Activated CD8-positive, alpha-beta memory T cell treated with anti-CD3 and anti-CD28 coated beads for 24 hours (primary cell): ENCODE measurements at regions not wholly inside any gene's neighbourhood (a gene's known extent, or its start where the extent isn't known, plus 50 kb on each side); places are given as distances from the start of the nearest gene placed in this dataset.

Experiments
- DNase-seq: peaks from one replicate; pipeline ENCODE4 v3.0.0-alpha.2; 2020

DNA sequence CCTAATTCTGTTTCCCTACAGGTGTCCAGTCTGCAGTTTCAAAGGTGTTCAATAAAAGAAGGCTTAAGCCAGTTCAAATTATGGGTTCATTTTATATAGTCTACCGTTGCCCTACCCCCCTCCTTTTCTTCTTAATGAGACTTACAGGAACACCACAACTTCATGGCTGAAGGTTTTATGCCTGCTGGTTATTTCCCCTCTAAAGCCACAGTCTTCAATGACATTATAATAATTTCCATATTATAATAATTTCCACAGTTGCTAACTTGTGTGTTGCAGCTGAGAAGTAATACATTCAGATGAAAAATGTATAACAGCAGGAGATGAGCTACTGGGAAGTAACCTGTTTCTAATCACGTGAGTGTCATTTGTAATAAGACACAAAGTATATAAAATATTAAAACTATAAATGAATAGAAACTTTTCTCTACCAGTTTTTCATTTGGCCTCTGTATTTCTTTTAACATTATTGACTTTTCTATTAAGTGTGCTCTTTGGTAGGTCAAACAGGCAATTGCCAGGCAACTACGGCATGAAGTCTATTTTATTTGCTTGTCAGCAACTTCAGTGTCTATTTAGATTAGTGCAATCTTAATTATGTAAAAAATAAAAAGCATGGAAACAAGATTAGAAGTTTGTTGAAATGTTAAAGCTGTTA lies 120.5 kb upstream of the HMHB1 start:
- no peak for DNase-seq

GRCh38 chr5:143687604-143688003 lies 124.4 kb upstream of the HMHB1 start:
- DNase-seq = no peak

DNA sequence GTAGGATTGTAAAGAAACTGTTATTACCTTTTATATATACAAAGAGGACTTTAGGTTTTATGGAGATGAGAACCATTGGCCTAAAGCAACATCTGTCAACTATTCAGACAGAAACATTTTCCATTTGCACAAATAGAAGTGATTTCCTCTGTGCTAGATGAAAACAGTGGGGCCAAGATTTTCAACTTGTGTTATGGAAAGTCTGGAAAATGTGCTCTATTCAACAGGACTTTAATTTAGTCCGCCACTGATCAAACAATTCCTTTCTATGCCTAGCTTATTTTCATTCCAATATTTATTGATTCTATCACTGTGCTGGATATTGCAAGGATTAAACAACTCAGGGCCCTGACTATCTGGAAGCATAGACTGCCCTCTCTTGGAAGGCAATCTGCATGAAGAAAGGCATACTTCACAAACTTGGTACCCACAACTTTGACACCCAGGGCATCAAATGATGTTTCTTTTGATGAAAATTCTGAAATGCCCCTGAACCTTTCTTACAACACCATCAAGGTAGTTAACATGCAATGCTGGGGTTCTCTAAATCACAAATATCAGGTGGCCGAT lies 126.6 kb upstream of the HMHB1 start:
- no peak for DNase-seq

DNA sequence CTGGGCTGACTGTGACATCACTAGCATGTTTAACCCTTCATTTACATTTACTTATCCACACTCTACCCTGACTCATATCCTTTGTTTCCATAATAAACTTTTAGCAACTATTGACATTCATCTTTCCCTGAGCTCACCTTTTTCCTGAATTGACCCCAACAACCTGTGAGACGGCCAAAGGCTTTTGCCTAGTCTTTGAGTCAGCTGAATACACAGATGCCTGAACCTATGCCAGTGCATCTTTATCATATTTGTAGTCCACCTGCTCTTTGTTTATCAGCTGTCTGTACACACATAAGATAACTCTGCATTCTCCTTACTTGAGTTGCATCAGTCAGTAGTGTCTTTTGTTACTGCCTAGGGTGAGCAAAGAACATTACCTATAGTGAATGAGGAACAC lies 128.5 kb upstream of the HMHB1 start:
- no peak for DNase-seq

DNA sequence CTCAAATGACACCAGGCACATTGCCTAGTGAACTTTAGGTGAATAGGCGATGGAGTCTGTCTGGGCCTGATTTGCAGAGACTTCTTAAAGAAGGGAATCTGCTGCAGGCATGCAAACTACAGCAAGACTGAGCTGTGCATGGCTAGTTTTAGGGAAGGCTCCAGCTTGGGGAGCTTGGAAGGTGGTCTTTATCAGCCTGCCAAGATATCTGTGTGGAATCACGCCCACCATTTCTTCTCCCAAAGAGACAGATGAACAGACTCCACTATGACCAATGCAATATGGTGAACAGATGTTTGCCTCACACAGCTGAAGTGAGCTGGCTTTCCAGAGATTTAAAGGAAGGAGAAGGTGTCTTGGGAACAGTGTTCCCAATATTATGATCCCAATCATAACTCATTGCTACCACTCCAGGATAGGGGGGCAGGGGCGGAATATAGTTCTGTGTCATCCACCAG lies 129.0 kb upstream of the HMHB1 start:
- no peak for DNase-seq

DNA sequence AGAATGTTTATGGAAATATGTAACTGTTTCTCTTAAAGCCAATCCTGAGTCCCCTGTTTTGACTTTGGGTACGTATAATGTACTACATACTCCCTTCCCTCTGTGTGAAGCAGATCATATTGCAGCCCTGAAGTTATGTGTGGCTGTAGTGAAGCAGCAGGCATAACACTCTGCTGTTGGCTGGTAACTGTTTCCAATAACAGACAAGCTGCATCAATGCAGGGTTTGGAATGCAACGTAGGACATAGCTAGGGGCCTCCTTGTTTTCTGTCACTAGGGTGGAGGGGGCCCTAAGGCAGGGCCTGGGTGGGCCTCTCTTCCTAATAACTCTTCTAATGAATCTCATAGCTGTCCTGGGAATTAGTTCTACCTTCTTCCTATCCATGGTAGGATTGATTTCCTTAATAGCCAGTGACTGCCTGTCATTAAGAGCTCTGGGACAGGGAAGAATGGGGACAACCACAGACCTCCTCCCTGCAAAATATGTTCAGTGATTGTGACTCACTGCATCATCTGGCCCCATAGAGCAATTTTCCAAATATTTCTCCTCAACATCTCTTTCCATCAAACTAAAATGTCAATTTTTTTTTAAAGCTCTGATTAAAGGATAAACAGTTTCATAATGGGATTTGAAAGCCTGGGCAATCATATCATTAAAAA lies 129.6 kb upstream of the HMHB1 start:
- no peak for DNase-seq

DNA sequence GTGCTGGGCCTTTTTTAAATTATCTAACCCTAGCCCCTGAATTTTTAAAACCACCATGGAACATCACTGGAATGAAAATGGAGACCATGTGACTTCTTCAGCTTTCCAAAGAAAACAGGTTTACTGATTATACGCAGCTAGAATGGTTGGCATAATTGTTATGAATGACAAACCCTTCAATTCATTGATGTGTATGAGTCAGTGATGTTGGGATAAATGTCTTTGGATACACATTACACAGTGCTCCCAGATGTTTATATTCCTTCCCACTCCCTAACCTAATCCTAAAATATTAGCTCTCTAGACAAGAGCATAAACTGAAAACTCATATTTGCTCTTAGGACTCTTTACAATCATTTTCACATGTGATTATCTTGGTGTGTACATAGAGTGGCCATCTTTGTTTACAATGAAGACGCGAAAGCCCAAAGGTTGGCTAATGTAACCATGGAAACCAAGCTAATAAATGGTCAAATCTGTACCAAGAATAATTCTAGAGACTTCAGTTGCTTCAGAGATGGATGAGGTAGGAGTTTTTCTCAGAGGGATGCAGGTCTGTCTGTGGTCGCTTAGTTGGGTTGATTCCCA lies 131.2 kb upstream of the HMHB1 start:
- DNase-seq = no peak

- DNase-seq = no peak
Observed at GRCh38 chr5:143679777-143680176, 132.2 kb upstream of the HMHB1 start.

- no peak for DNase-seq
Observed at GRCh38 chr5:143678148-143678905, 133.6 kb upstream of the HMHB1 start.

DNA sequence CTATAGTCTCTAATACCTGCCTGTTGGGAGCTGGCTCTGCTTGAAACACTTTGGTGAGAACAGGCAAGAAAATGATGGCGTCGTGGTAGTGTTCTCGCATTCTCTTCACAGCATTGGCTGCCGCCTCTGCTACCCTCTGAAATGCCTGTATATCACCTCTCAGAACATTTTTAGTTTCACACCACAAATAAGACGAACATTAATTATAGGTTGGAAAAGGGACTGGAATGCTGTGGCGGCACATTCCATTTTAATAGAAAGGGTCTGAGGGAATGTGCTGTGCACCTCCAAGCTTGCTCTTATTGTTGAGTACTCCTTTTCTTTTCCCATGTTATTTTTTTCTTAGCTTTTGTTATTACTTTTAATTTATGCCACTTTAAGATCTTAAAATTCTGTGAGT lies 134.6 kb upstream of the HMHB1 start:
- DNase-seq = no peak

GRCh38 chr5:143676802-143677201 lies 135.2 kb upstream of the HMHB1 start:
- no peak for DNase-seq

- DNase-seq = no peak
Observed at GRCh38 chr5:143674469-143674786, 137.5 kb upstream of the HMHB1 start.

GRCh38 chr5:143673676-143674468 lies 138.1 kb upstream of the HMHB1 start:
- DNase-seq = no peak

GRCh38 chr5:143672806-143673205 lies 139.2 kb upstream of the HMHB1 start:
- DNase-seq = no peak

- no peak for DNase-seq
Observed at GRCh38 chr5:143671674-143672569, 140.0 kb upstream of the HMHB1 start.

DNA sequence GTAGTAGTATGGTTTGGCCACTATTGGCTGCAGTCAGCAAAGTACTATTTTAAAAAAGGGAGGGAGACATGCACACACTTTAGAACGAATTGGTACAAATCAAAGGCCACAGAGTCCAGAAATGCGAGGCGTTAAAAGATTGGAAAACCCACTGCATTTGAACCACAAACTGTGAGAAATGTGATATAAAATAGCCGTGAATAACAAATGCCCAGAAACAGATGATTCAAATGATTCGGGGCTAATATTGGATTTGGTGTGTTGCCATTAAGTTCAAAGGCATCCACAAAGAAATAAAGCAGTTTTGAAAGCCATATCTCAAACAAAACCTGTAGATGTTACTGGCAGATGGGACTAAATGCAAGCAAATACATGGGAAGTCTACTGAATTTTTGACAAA lies 140.9 kb upstream of the HMHB1 start:
- DNase-seq = no peak

- no peak for DNase-seq
Observed at GRCh38 chr5:143665866-143666265, 146.1 kb upstream of the HMHB1 start.

DNA sequence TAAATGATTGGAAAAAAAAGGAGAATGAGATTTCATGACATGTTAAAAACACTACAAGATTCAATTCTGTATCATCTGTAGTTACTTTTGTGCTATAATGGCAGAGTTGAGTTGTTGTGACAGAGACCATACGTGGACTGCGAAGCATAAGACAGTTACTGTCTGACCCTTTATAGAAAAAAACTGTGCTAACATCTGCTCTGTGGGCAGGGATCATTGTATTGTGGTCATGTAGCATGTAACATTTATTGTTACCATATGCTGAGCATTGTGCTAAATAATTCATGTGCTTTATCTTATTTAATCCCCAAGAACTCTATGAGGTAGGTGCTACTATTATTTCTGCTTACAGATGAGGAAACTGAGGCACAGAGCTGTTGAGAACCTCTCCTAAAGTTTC lies 147.3 kb upstream of the HMHB1 start:
- no peak for DNase-seq

DNA sequence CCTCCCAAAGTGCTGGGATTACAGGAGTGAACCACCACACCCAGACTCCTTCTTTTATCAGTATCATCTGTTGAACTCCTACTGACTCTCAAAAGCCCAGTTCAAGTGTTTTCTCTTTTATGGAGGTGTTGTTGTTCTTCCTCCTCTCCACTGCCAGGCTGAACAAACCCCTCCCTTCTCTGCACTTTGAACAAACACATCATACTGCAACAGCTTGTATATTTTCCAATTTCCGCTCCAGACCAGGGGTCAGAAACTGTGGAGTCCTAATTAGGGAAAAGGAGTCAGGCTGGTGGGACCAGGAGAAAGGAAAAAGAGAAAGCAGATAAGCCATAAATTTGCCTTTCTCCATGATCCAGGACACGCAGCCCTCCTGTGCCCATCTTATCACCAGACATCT lies 148.1 kb upstream of the HMHB1 start:
- no peak for DNase-seq

DNA sequence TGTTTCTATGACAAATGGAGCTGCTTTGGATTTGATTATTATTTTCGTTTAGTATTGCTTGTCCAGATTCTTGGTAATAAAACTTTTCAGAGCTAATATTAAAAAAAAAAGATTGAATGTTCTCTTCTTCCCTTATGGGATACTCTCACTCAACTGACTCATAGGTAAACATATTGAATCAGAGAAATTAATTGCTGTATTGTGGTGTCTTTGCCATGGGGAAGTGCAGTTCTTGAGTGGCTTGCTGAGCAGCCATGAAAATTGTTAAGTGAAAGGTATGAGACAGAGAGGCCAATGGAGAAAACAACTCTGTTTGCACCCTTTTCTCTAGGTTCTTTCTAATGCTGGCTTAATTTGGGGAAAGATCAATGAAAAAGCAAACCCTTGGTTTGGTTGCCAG lies 149.9 kb upstream of the HMHB1 start:
- no peak for DNase-seq

- no peak for DNase-seq
Observed at GRCh38 chr5:143660625-143661024, 151.3 kb upstream of the HMHB1 start.
